ENCODE measurements at regions not wholly inside any gene's neighbourhood (a gene's known extent, or its start where the extent isn't known, plus 50 kb on each side); places are given as distances from the start of the nearest gene placed in this dataset.

- DNase-seq: no peak
Measured at GRCh38 chr13:78325585-78325984, 277.8 kb downstream of the POU4F1 start.

- no peak for DNase-seq
Measured at GRCh38 chr13:78323848-78324247, 279.5 kb downstream of the POU4F1 start.

DNA sequence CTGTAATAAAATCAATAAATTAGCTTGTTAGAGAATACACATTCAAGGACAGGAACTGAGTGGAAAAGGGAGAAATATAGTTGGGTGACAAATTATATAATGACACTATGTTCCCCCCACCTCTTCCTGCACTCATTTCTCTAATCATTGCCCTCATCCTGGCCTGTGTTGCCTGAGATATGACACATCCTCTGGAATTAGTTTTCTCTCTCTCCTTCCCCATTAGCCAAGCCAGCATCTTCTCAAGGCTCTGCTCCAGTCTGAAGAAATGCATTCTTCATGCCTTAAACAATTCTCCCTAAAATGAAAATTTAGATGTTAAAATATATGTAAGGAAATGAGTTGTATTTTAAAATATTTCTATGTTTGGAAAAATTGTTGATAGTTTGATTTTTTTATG lies 280.3 kb downstream of the POU4F1 start:
- DNase-seq: no peak

- DNase-seq: no peak
Measured at GRCh38 chr13:78319101-78319627, 284.2 kb downstream of the POU4F1 start.

DNA sequence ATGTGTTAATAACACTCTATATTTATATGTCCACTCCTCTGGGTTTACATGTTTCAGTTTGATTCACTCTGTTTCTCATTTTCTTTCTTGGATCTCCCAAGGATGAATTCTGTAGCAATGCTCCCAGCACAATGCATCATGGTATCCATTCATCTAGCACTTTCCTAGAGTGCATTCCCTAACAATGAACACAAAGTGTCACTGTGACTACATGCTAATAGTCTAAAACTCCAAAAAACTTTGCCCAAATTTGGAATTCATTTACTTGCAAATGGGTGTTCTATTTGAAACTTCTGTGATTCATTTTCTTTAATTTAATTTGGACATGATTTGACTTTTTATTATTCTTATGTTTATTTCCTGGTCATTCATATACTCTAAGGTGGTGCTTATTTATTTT lies 286.3 kb downstream of the POU4F1 start:
- DNase-seq: no peak

GRCh38 chr13:78309497-78310180 lies 293.7 kb downstream of the POU4F1 start:
- DNase-seq: no peak

GRCh38 chr13:78306519-78307206 lies 296.7 kb downstream of the POU4F1 start:
- DNase-seq: no peak

DNA sequence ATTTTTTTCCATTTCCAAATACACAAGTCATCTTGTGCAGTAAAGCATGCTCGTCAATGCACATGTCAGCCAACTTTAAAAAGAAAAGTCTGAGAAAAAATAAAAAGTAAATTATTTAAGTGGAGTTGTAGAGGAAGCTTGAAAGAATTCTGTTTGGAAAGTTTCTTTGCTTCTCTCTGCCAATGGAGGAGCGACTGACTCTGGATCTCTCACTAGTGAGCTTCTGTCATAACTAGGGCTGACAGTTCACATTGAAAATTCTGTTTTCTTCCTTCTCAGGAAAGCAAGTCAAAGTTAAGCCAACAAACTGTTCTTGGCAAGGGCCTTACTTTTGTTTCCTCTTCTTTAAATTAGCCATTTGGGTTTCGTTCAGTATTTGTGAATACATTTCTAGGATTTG lies 298.2 kb downstream of the POU4F1 start:
- no peak for DNase-seq

GRCh38 chr13:78299832-78300623 lies 303.3 kb downstream of the POU4F1 start:
- DNase-seq: no peak

GRCh38 chr13:78298657-78299056 lies 304.7 kb downstream of the POU4F1 start:
- no peak for DNase-seq

GRCh38 chr13:78286748-78287147 lies 316.6 kb downstream of the POU4F1 start:
- no peak for DNase-seq

DNA sequence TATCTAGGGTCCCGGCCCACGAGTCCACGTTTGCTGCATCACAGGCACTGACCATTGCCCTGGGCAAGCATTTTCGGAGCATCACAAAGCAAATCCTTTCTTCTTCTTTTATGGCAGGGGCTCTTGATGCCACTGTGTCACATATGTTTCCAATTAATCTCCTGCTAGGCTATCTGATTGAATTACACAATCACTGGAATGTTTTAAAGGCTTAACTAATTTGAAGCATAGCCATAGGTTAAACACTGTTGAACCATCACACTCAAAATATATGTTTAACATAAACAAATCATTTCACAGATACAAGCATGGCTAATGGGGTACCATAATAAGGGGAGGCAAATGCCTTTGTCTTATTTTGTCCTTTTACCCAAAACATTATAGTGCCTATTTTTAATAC lies 338.3 kb downstream of the POU4F1 start:
- DNase-seq: no peak

- no peak for DNase-seq
Measured at GRCh38 chr13:78258304-78258703, 339.7 kb upstream of the EDNRB start.

DNA sequence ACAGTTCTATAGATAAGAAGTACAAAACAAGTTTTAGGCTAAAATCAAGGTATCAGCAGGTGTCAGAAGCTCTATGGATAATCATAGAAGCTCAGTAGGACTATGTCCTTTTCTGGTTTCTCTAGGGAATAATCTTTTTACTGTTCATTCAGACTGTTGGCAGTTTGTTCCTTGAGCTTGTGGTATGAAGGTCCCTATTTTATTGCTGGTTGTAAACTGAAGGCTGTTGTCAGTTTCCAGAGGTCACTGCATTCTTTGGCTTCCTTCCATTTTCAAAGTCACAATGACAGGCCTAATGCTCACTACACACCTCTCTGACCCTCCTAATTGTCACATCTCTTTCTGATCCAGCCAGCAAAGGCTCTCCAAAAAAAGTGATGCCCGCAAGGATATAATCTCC lies 337.9 kb upstream of the EDNRB start:
- no peak for DNase-seq

GRCh38 chr13:78254113-78254512 lies 335.5 kb upstream of the EDNRB start:
- no peak for DNase-seq

GRCh38 chr13:78247362-78247761 lies 328.7 kb upstream of the EDNRB start:
- DNase-seq: no peak

GRCh38 chr13:78241278-78241919 lies 322.8 kb upstream of the EDNRB start:
- DNase-seq: no peak

DNA sequence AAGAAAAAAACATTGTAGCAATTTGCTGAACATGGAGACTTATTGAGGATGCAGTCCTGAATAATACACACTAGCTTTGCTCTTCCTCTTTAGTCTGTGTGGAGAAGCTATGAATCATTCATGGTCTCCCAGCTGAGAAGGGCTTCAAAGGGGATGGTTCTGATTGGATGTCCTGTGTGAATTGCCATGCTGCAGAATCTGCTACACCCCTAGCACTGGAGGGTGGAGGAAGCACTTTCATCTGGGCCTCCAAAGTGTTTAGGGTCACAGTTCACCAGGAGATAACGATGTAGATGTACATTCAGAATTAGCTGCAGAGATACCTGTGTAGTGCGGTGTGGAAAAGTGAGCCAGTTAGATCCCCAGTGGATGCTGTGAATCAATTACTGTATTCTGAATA lies 321.1 kb upstream of the EDNRB start:
- no peak for DNase-seq

DNA sequence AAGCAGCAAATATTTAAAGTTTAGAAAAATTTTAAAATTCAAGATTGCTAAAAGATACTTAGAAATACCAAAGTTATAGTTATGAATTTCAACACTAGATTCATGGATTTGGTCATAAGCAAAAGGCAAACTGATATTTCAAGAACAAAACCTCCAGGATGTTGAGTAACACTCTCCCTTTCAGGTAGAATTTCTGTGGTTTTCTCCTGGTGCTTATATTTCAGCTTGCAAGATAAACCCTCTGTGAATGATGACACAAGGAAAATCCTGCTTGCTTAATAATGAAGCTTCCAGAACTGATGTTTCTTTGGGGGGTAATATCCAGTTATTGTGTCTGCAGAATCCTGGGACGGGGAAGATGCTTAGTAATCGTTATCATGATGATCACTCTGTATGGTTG lies 320.3 kb upstream of the EDNRB start:
- DNase-seq: no peak

DNA sequence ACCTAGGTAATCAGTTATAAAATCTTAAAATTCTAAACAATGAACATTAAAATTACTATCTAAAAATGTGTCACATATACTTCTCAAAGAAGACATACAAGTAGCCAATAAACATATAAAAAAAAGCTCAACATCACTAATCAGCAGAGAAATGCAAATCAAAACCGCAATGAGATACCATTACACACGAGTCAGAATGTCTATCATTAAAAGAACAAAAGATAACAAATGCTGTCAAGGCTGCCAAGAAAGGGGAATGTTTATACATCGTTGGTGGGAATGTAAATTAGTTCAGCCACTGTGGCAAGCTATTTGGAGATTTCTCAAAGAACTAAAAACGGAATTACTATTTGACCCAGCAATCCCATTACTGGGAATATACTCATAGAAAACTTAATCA lies 310.3 kb upstream of the EDNRB start:
- no peak for DNase-seq

- DNase-seq: no peak
Measured at GRCh38 chr13:78228211-78228610, 309.6 kb upstream of the EDNRB start.

DNA sequence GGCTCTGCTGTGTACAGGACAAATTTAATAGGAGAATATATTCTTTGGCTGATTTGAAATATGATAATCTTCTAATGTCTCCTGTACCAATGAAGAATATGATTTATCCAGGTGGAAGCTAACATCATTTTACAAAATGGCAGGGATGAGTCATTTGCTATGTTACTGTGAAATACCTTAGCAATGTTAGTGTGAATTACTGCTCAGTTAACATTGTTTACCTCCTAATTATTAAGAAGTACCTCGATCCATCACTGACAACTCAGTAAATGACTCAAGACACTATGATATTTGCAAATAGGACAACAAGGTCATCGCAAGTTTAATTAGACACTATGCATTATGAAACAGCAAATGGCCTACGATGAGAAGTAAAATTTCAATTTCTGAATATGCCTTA lies 309.1 kb upstream of the EDNRB start:
- no peak for DNase-seq

DNA sequence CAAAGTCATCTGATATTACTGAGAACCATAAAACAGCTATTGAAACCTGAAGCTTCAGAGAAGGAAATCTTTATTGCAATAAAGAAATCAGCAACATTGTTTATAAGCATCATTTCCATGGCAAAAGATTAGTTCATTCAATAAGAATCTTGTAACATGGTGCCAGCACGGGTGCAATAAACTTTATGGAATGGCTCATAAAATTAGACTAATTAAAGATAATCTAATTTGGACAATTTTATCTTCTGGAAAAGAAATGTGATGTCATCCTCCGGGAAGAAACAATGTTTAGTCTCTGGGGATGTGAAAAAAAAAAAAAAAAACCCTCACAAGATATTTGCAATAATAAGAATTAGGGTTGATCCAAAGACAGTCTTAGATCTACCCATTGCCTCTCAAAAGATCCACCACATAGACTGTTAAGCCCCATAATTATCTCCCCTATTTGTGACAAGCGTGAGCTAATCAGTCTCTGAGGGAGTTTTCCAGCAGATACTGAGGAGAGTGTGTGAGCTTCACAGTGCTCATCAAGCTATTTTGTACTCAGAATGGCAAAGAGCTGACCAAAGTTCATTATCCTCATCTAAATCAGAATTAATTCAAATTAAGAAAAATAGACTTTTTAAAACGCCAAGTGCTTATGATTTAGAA lies 297.0 kb upstream of the EDNRB start:
- no peak for DNase-seq
